ENCODE measurements at regions not wholly inside any gene's neighbourhood (a gene's known extent, or its start where the extent isn't known, plus 50 kb on each side); places are given as distances from the start of the nearest gene placed in this dataset.

DNA sequence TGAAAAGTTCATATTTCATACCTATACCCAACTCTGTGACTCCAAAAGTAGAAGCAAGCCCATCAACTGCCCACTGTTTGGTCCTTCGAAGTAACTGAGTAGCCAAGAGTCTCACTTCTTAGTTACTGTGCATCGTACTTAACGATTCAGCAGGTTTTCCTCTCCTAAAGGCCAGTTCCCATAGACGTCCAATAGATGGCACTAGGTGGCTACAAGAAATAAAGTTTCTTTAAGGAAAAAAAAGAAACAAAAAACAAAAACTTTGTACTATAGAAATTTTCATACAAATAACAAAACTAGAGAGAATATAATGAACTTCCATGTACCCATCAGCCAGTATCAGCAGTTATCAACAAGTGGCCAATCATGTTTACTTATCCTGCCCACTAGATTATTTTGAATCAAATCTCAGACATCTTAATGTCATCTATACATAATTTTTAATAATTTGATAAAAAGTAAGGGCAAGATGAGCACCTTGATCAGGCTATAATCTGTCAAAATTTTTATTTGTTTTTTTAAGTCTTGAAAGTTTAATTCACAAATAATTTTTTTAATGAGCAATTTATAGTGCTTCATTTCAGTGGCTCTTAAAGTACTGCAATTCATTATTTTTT lies 63.8 kb upstream of the ACP3 start:
- TF ChIP-seq, protein P1, sequence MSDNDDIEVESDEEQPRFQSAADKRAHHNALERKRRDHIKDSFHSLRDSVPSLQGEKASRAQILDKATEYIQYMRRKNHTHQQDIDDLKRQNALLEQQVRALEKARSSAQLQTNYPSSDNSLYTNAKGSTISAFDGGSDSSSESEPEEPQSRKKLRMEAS (IDR thresholded peaks at IDR 0.05) = no peak
- TF ChIP-seq FOXA1 (IDR thresholded peaks at IDR 0.05) (no peak), NR2F2 (IDR thresholded peaks at IDR 0.05) (no peak), RAD21 (IDR thresholded peaks at IDR 0.05) (peak; percentile 82 to 85)
- TF ChIP-seq, protein P2, sequence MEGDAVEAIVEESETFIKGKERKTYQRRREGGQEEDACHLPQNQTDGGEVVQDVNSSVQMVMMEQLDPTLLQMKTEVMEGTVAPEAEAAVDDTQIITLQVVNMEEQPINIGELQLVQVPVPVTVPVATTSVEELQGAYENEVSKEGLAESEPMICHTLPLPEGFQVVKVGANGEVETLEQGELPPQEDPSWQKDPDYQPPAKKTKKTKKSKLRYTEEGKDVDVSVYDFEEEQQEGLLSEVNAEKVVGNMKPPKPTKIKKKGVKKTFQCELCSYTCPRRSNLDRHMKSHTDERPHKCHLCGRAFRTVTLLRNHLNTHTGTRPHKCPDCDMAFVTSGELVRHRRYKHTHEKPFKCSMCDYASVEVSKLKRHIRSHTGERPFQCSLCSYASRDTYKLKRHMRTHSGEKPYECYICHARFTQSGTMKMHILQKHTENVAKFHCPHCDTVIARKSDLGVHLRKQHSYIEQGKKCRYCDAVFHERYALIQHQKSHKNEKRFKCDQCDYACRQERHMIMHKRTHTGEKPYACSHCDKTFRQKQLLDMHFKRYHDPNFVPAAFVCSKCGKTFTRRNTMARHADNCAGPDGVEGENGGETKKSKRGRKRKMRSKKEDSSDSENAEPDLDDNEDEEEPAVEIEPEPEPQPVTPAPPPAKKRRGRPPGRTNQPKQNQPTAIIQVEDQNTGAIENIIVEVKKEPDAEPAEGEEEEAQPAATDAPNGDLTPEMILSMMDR (IDR thresholded peaks at IDR 0.05; ENCODE audit: low read depth, low read length, missing input control) = peak; percentile 73
- Histone ChIP-seq H3K4me3 (ENCODE audit: low read depth in 1 of 3, low read length in 3 of 3) (no peak overlapping the region), H3K4me1 (ENCODE audit: control insufficient read depth in 4 of 4, insufficient read depth in 4 of 4, low read length in 3 of 4) (no peaks in the 10 kb centered on the region), H3K36me3 (ENCODE audit: control insufficient read depth in 4 of 4, insufficient read depth in 3 of 4, low read depth in 1 of 4, low read length in 3 of 4) (no peaks in the 10 kb centered on the region), H3K27me3 (ENCODE audit: control insufficient read depth in 4 of 4, insufficient read depth in 4 of 4, low read length in 3 of 4) (peaks cover 0 to 6% (median 2%) of the 10 kb centered on the region in 4 donors), H3K9ac (ENCODE audit: low read depth in 1 of 2, low read length in 2 of 2) (no peak overlapping the region), H3K27ac (ENCODE audit: low read depth in 1 of 2, low read length in 2 of 2) (no peak overlapping the region), H3K9me3 (ENCODE audit: control insufficient read depth in 4 of 4, low read length in 3 of 4) (no peaks in the 10 kb centered on the region)
- DNase-seq (ENCODE audit: low spot score) = no peak
- 7% methylated on average over 4 of the region's 4 CpGs for WGBS

DNA sequence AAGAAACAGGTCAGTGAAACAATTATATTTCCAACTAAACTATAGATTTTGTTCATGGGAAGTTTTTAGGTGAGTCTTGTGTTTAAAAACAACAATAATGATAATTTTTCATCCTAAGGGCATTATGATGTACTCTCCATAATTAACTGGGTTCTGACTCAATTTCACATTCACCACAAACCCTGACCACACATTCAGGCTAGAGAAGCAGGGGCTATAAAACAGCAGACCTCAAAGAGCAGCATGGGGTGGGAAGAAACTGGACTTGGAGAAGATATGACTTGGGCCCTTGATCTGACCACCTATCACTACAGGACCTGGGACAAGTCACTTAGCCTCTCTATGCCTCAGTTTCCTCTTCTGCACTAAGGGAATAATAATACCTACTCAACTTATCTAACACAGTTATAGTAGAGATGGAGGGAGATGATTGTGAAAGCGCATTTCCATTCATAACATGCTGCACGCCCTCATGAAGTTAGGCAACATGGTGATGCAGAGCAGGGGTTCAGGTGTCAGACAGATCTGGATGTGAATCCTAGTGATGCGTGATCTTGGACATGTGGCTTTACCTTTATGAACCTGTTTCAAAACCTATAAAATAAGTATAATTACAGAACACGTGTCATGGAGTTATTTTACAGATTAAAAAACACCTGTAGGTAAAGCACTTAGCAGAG lies 63.0 kb upstream of the ACP3 start:
- Histone ChIP-seq H3K4me1 (ENCODE audit: control insufficient read depth in 4 of 4, insufficient read depth in 4 of 4, low read length in 3 of 4) (no peaks in the 10 kb centered on the region), H3K27ac (ENCODE audit: low read depth in 1 of 2, low read length in 2 of 2) (no peak overlapping the region), H3K36me3 (ENCODE audit: control insufficient read depth in 4 of 4, insufficient read depth in 3 of 4, low read depth in 1 of 4, low read length in 3 of 4) (no peaks in the 10 kb centered on the region), H3K4me3 (ENCODE audit: low read depth in 1 of 3, low read length in 3 of 3) (no peak overlapping the region), H3K9ac (ENCODE audit: low read depth in 1 of 2, low read length in 2 of 2) (no peak overlapping the region), H3K9me3 (ENCODE audit: control insufficient read depth in 4 of 4, low read length in 3 of 4) (no peaks in the 10 kb centered on the region), H3K27me3 (ENCODE audit: control insufficient read depth in 4 of 4, insufficient read depth in 4 of 4, low read length in 3 of 4) (peaks cover 0 to 6% (median 0%) of the 10 kb centered on the region in 4 donors)
- TF ChIP-seq, protein P2 (IDR thresholded peaks at IDR 0.05; ENCODE audit: low read depth, low read length, missing input control) = no peak
- TF ChIP-seq, protein P3, sequence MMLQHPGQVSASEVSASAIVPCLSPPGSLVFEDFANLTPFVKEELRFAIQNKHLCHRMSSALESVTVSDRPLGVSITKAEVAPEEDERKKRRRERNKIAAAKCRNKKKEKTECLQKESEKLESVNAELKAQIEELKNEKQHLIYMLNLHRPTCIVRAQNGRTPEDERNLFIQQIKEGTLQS (IDR thresholded peaks at IDR 0.05) = no peak
- TF ChIP-seq GABPA (IDR thresholded peaks at IDR 0.05 in 1 of 2, conservative IDR thresholded peaks at IDR 0.05 in 1 of 2) (no peak), HNF4A (conservative IDR thresholded peaks at IDR 0.05) (no peak), SP1 (IDR thresholded peaks at IDR 0.05) (no peak), TAF1 (conservative IDR thresholded peaks at IDR 0.05) (no peak)
- TF ChIP-seq, protein P1 (IDR thresholded peaks at IDR 0.05) = no peak
- no peak for DNase-seq (ENCODE audit: low spot score)
- WGBS = 78% methylated on average over 4 of the region's 4 CpGs

Measured in liver (tissue), 8 donors.